ENCODE measurements at regions not wholly inside any gene's neighbourhood (a gene's known extent, or its start where the extent isn't known, plus 50 kb on each side); places are given as distances from the start of the nearest gene placed in this dataset.

GRCh38 chr3:118126751-118127150 lies 907.9 kb downstream of the IGSF11 start:
- Mint-ChIP-seq H3K36me3 (no peaks in the 10 kb centered on the region), H3K9me3 (peaks cover 0 to 18% (median 0%) of the 10 kb centered on the region in 11 donors), H3K4me3 (no peak overlapping the region), H3K4me1 (no peaks in the 10 kb centered on the region), H3K27me3 (no peaks in the 10 kb centered on the region), H3K27ac (no peak overlapping the region)
- POLR2A ChIA-PET, result no interaction called here
- H3K9me3 ChIP-seq (ENCODE audit: control insufficient read depth in 2 of 3, low read length in 3 of 3), result no peaks in the 10 kb centered on the region
- no peaks in the 10 kb centered on the region for H3K36me3 ChIP-seq (ENCODE audit: control insufficient read depth in 2 of 3, insufficient read depth in 3 of 3, low read length in 3 of 3)
- no peaks in the 10 kb centered on the region for H3K4me1 ChIP-seq (ENCODE audit: control insufficient read depth in 2 of 2, insufficient read depth in 2 of 2, low read length in 2 of 2)
- H3K27ac ChIP-seq (ENCODE audit: low read depth, low read length), result no peak overlapping the region
- ATAC-seq (no peak), DNase-seq (no peak)
- no peak overlapping the region for H3K4me3 ChIP-seq (ENCODE audit: low read length)
- CTCF ChIA-PET, result no interaction called here
- H3K27me3 ChIP-seq (ENCODE audit: control insufficient read depth in 2 of 2, insufficient read depth in 2 of 2, low read length in 2 of 2), result no peaks in the 10 kb centered on the region
- intact Hi-C loops (cut with micrococcal nuclease), result no loop called here

- no peak for DNase-seq
- intact Hi-C loops (cut with micrococcal nuclease), result no loop called here
- no peaks in the 10 kb centered on the region for H3K36me3 ChIP-seq (ENCODE audit: control insufficient read depth in 2 of 3, insufficient read depth in 3 of 3, low read length in 3 of 3)
- no peaks in the 10 kb centered on the region for H3K4me1 ChIP-seq (ENCODE audit: control insufficient read depth in 2 of 2, insufficient read depth in 2 of 2, low read length in 2 of 2)
- no peak overlapping the region for H3K4me3 ChIP-seq (ENCODE audit: low read length)
- Mint-ChIP-seq H3K4me3 (no peak overlapping the region), H3K27ac (no peak overlapping the region), H3K36me3 (no peaks in the 10 kb centered on the region), H3K9me3 (peaks cover 0 to 19% (median under 1%) of the 10 kb centered on the region in 11 donors), H3K27me3 (no peaks in the 10 kb centered on the region), H3K4me1 (no peaks in the 10 kb centered on the region)
- no peaks in the 10 kb centered on the region for H3K27me3 ChIP-seq (ENCODE audit: control insufficient read depth in 2 of 2, insufficient read depth in 2 of 2, low read length in 2 of 2)
- ATAC-seq, result no peak
- no peaks in the 10 kb centered on the region for H3K9me3 ChIP-seq (ENCODE audit: control insufficient read depth in 2 of 3, low read length in 3 of 3)
- POLR2A ChIA-PET, result no interaction called here
- CTCF ChIA-PET, result no interaction called here
- H3K27ac ChIP-seq (ENCODE audit: low read depth, low read length), result no peak overlapping the region
Measured at GRCh38 chr3:118127992-118128391, 906.7 kb downstream of the IGSF11 start.

DNA sequence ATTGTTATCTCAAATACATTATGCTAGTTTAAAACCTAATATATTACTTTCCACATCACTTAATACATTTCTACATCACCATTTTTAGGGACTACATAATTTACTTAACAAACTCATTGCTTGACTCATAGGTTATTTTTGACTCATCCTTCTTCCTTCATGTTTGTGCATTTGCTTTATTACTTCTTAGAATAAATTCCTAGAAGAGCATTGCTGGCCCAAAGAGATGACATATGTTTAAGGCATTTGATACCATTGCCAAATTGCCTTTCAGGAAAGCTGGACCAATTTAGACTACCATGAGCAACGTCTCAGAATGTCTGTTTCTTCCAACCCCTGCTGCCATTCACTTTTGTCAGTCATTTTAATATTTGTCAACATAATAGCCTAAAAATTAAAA lies 905.8 kb downstream of the IGSF11 start:
- H3K36me3 Mint-ChIP-seq, result no peaks in the 10 kb centered on the region
- no peak for ATAC-seq
- no peaks in the 10 kb centered on the region for H3K27me3 Mint-ChIP-seq
- Histone ChIP-seq H3K4me3 (ENCODE audit: low read length) (no peak overlapping the region), H3K4me1 (ENCODE audit: control insufficient read depth in 2 of 2, insufficient read depth in 2 of 2, low read length in 2 of 2) (no peaks in the 10 kb centered on the region), H3K27ac (ENCODE audit: low read depth, low read length) (no peak overlapping the region), H3K9me3 (ENCODE audit: control insufficient read depth in 2 of 3, low read length in 3 of 3) (no peaks in the 10 kb centered on the region), H3K27me3 (ENCODE audit: control insufficient read depth in 2 of 2, insufficient read depth in 2 of 2, low read length in 2 of 2) (no peaks in the 10 kb centered on the region), H3K36me3 (ENCODE audit: control insufficient read depth in 2 of 3, insufficient read depth in 3 of 3, low read length in 3 of 3) (no peaks in the 10 kb centered on the region)
- peaks cover 0 to 19% (median 1%) of the 10 kb centered on the region in 11 donors for H3K9me3 Mint-ChIP-seq
- intact Hi-C loops (cut with micrococcal nuclease), result no loop called here
- H3K27ac Mint-ChIP-seq, result no peak overlapping the region
- POLR2A ChIA-PET, result no interaction called here
- DNase-seq, result no peak
- CTCF ChIA-PET, result no interaction called here
- H3K4me1 Mint-ChIP-seq, result no peaks in the 10 kb centered on the region
- H3K4me3 Mint-ChIP-seq, result no peak overlapping the region

- CTCF ChIA-PET, result no interaction called here
- peaks cover 6 to 46% (median 16%) of the 10 kb centered on the region in 11 donors for H3K9me3 Mint-ChIP-seq
Measured at GRCh38 chr3:118137778-118138177, 896.9 kb downstream of the IGSF11 start.

DNA sequence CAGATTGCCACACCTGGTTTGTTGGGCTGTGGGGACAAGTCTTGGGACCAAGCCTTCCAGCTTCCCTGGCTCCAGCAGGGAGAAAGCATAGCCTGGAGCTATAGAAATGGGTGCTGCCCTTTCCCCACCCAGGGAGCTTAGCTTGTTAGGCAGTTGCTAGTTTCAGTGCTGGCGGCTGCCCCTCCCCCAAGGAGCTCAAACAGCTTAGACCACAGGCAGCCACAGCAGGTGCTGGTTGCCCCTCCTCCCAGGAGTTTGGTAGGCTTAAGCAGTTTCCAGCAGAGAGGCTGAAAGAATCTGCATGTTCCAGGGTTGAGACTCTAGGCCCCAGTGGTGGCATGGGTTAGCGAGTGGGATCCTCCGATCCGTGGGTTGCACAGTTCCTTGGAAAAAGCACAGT lies 889.7 kb downstream of the IGSF11 start:
- Histone ChIP-seq H3K4me3 (ENCODE audit: low read length) (no peak overlapping the region), H3K9me3 (ENCODE audit: control insufficient read depth in 2 of 3, low read length in 3 of 3) (peaks cover 0 to 8% (median 0%) of the 10 kb centered on the region in 3 experiments), H3K36me3 (ENCODE audit: control insufficient read depth in 2 of 3, insufficient read depth in 3 of 3, low read length in 3 of 3) (no peaks in the 10 kb centered on the region), H3K27ac (ENCODE audit: low read depth, low read length) (no peak overlapping the region), H3K27me3 (ENCODE audit: control insufficient read depth in 2 of 2, insufficient read depth in 2 of 2, low read length in 2 of 2) (no peaks in the 10 kb centered on the region), H3K4me1 (ENCODE audit: control insufficient read depth in 2 of 2, insufficient read depth in 2 of 2, low read length in 2 of 2) (no peaks in the 10 kb centered on the region)
- ChIA-PET POLR2A (no interaction called here), CTCF (no interaction called here)
- H3K36me3 Mint-ChIP-seq, result no peaks in the 10 kb centered on the region
- no peaks in the 10 kb centered on the region for H3K4me1 Mint-ChIP-seq
- peaks cover under 1 to 31% (median 15%) of the 10 kb centered on the region in 11 donors for H3K9me3 Mint-ChIP-seq
- ATAC-seq, result no peak
- H3K4me3 Mint-ChIP-seq, result no peak overlapping the region
- H3K27ac Mint-ChIP-seq, result no peak overlapping the region
- intact Hi-C loops (cut with micrococcal nuclease), result no loop called here
- H3K27me3 Mint-ChIP-seq, result no peaks in the 10 kb centered on the region
- no peak for DNase-seq

More at GRCh38 chr3:118137778-118138177, 896.9 kb downstream of the IGSF11 start:
- H3K4me3 Mint-ChIP-seq, result no peak overlapping the region
- Histone ChIP-seq H3K27me3 (ENCODE audit: control insufficient read depth in 2 of 2, insufficient read depth in 2 of 2, low read length in 2 of 2) (no peaks in the 10 kb centered on the region), H3K9me3 (ENCODE audit: control insufficient read depth in 2 of 3, low read length in 3 of 3) (no peaks in the 10 kb centered on the region), H3K36me3 (ENCODE audit: control insufficient read depth in 2 of 3, insufficient read depth in 3 of 3, low read length in 3 of 3) (no peaks in the 10 kb centered on the region), H3K4me3 (ENCODE audit: low read length) (no peak overlapping the region), H3K27ac (ENCODE audit: low read depth, low read length) (no peak overlapping the region), H3K4me1 (ENCODE audit: control insufficient read depth in 2 of 2, insufficient read depth in 2 of 2, low read length in 2 of 2) (no peaks in the 10 kb centered on the region)
- POLR2A ChIA-PET, result no interaction called here
- intact Hi-C loops (cut with micrococcal nuclease), result no loop called here
- no peaks in the 10 kb centered on the region for H3K36me3 Mint-ChIP-seq
- DNase-seq (no peak), ATAC-seq (no peak)
- no peaks in the 10 kb centered on the region for H3K27me3 Mint-ChIP-seq
- no peaks in the 10 kb centered on the region for H3K4me1 Mint-ChIP-seq
- H3K27ac Mint-ChIP-seq, result no peak overlapping the region

- no peaks in the 10 kb centered on the region for H3K27me3 ChIP-seq (ENCODE audit: control insufficient read depth in 2 of 2, insufficient read depth in 2 of 2, low read length in 2 of 2)
- H3K4me3 ChIP-seq (ENCODE audit: low read length), result no peak overlapping the region
- DNase-seq (no peak), ATAC-seq (no peak)
- Mint-ChIP-seq H3K27me3 (no peaks in the 10 kb centered on the region), H3K4me3 (no peak overlapping the region), H3K27ac (no peak overlapping the region), H3K9me3 (peaks cover 0 to 28% (median 15%) of the 10 kb centered on the region in 11 donors), H3K36me3 (no peaks in the 10 kb centered on the region), H3K4me1 (no peaks in the 10 kb centered on the region)
- intact Hi-C loops (cut with micrococcal nuclease), result no loop called here
- peaks cover 0 to 8% (median 0%) of the 10 kb centered on the region in 3 experiments for H3K9me3 ChIP-seq (ENCODE audit: control insufficient read depth in 2 of 3, low read length in 3 of 3)
- POLR2A ChIA-PET, result no interaction called here
- CTCF ChIA-PET, result no interaction called here
- no peaks in the 10 kb centered on the region for H3K36me3 ChIP-seq (ENCODE audit: control insufficient read depth in 2 of 3, insufficient read depth in 3 of 3, low read length in 3 of 3)
- H3K4me1 ChIP-seq (ENCODE audit: control insufficient read depth in 2 of 2, insufficient read depth in 2 of 2, low read length in 2 of 2), result no peaks in the 10 kb centered on the region
- H3K27ac ChIP-seq (ENCODE audit: low read depth, low read length), result no peak overlapping the region
Measured at GRCh38 chr3:118146658-118147375, 887.8 kb downstream of the IGSF11 start.

- Mint-ChIP-seq H3K4me1 (no peaks in the 10 kb centered on the region), H3K9me3 (peaks cover 2 to 29% (median 7%) of the 10 kb centered on the region in 11 donors), H3K36me3 (no peaks in the 10 kb centered on the region), H3K4me3 (no peak overlapping the region), H3K27ac (no peak overlapping the region), H3K27me3 (no peaks in the 10 kb centered on the region)
- Histone ChIP-seq H3K36me3 (ENCODE audit: control insufficient read depth in 2 of 3, insufficient read depth in 3 of 3, low read length in 3 of 3) (no peaks in the 10 kb centered on the region), H3K4me1 (ENCODE audit: control insufficient read depth in 2 of 2, insufficient read depth in 2 of 2, low read length in 2 of 2) (no peaks in the 10 kb centered on the region), H3K27me3 (ENCODE audit: control insufficient read depth in 2 of 2, insufficient read depth in 2 of 2, low read length in 2 of 2) (no peaks in the 10 kb centered on the region), H3K9me3 (ENCODE audit: control insufficient read depth in 2 of 3, low read length in 3 of 3) (no peaks in the 10 kb centered on the region), H3K27ac (ENCODE audit: low read depth, low read length) (no peak overlapping the region), H3K4me3 (ENCODE audit: low read length) (no peak overlapping the region)
- intact Hi-C loops (cut with micrococcal nuclease), result no loop called here
- DNase-seq (no peak), ATAC-seq (no peak)
- ChIA-PET CTCF (no interaction called here), POLR2A (no interaction called here)
Measured at GRCh38 chr3:118151164-118151563, 883.5 kb downstream of the IGSF11 start.

Measured in naive thymus-derived CD4-positive, alpha-beta T cell (primary cell).